ENCODE measurements at regions not wholly inside any gene's neighbourhood (a gene's known extent, or its start where the extent isn't known, plus 50 kb on each side); places are given as distances from the start of the nearest gene placed in this dataset.

GRCh38 chr1:177424744-177425143 is 254.0 kb downstream of the BRINP2 start:
- intact Hi-C loops (cut with micrococcal nuclease; ENCODE audit: unreplicated experiment) = no loop called here
- Histone ChIP-seq H3K79me2 (ENCODE audit: low read depth) (no peaks in the 10 kb centered on the region), H3K4me1 (replicated peaks; ENCODE audit: insufficient read depth) (no peaks in the 10 kb centered on the region), H4K20me1 (ENCODE audit: insufficient read depth) (no peaks in the 10 kb centered on the region), H3K9me2 (ENCODE audit: insufficient read depth) (no peaks in the 10 kb centered on the region), H3K36me3 (ENCODE audit: low read depth) (no peaks in the 10 kb centered on the region), H3K4me2 (no peak overlapping the region), H3K9me3 (ENCODE audit: insufficient read depth, low read depth) (no peaks in the 10 kb centered on the region), H3K4me3 (no peak overlapping the region), H3F3A (ENCODE audit: insufficient read depth, low read depth) (no peaks in the 10 kb centered on the region), H3K27me3 (ENCODE audit: insufficient read depth, low read depth) (no peaks in the 10 kb centered on the region), H2AFZ (no peak overlapping the region), H3K27ac (no peak overlapping the region)
- DNase-seq = no peak
- ChIA-PET CTCF (no interaction called here), POLR2A (ENCODE audit: unreplicated experiment) (no interaction called here)
- no TSS peak for BruUV-seq (replicated peaks)
- TF ChIP-seq EZH2 (IDR thresholded peaks at IDR 0.05; ENCODE audit: low read depth) (no peak), CTCF (conservative IDR thresholded peaks at IDR 0.05) (no peak)

- H4K20me1 ChIP-seq (ENCODE audit: insufficient read depth) = no peaks in the 10 kb centered on the region
- no peaks in the 10 kb centered on the region for H3K79me2 ChIP-seq (ENCODE audit: low read depth)
- H3K4me1 ChIP-seq (replicated peaks; ENCODE audit: insufficient read depth) = no peaks in the 10 kb centered on the region
- no peak overlapping the region for H3K27ac ChIP-seq
- intact Hi-C loops (cut with micrococcal nuclease; ENCODE audit: unreplicated experiment) = no loop called here
- no peaks in the 10 kb centered on the region for H3K27me3 ChIP-seq (ENCODE audit: insufficient read depth, low read depth)
- DNase-seq = no peak
- BruUV-seq (replicated peaks) = no TSS peak
- ChIA-PET CTCF (no interaction called here), POLR2A (ENCODE audit: unreplicated experiment) (no interaction called here)
- no peak overlapping the region for H3K4me2 ChIP-seq
- H3F3A ChIP-seq (ENCODE audit: insufficient read depth, low read depth) = no peaks in the 10 kb centered on the region
- H2AFZ ChIP-seq = no peak overlapping the region
- H3K9me2 ChIP-seq (ENCODE audit: insufficient read depth) = no peaks in the 10 kb centered on the region
- no peaks in the 10 kb centered on the region for H3K9me3 ChIP-seq (ENCODE audit: insufficient read depth, low read depth)
- TF ChIP-seq CTCF (conservative IDR thresholded peaks at IDR 0.05) (no peak), EZH2 (IDR thresholded peaks at IDR 0.05; ENCODE audit: low read depth) (no peak)
- H3K36me3 ChIP-seq (ENCODE audit: low read depth) = no peaks in the 10 kb centered on the region
- H3K4me3 ChIP-seq = no peak overlapping the region
Observed at GRCh38 chr1:177423090-177423489, 252.3 kb downstream of the BRINP2 start.

- H3K79me2 ChIP-seq (ENCODE audit: low read depth) = no peaks in the 10 kb centered on the region
- TF ChIP-seq EZH2 (IDR thresholded peaks at IDR 0.05; ENCODE audit: low read depth) (no peak), CTCF (conservative IDR thresholded peaks at IDR 0.05) (no peak)
- H3K9me3 ChIP-seq (ENCODE audit: insufficient read depth, low read depth) = no peaks in the 10 kb centered on the region
- no peaks in the 10 kb centered on the region for H3K4me1 ChIP-seq (replicated peaks; ENCODE audit: insufficient read depth)
- H3K4me2 ChIP-seq = no peak overlapping the region
- CTCF ChIA-PET = no interaction called here
- peaks cover 6% of the 10 kb centered on the region; the same call in 1 of the 2 replicates for H3K27me3 ChIP-seq (ENCODE audit: insufficient read depth, low read depth)
- intact Hi-C loops (cut with micrococcal nuclease; ENCODE audit: unreplicated experiment) = no loop called here
- H3K4me3 ChIP-seq = no peak overlapping the region
- H3K36me3 ChIP-seq (ENCODE audit: low read depth) = no peaks in the 10 kb centered on the region
- no peak overlapping the region for H3K27ac ChIP-seq
- H3K9me2 ChIP-seq (ENCODE audit: insufficient read depth) = no peaks in the 10 kb centered on the region
- H3F3A ChIP-seq (ENCODE audit: insufficient read depth, low read depth) = no peaks in the 10 kb centered on the region
- BruUV-seq (replicated peaks) = no TSS peak
- no peak for DNase-seq
- no peak overlapping the region for H2AFZ ChIP-seq
- POLR2A ChIA-PET (ENCODE audit: unreplicated experiment) = no interaction called here
- no peaks in the 10 kb centered on the region for H4K20me1 ChIP-seq (ENCODE audit: insufficient read depth)
Observed at GRCh38 chr1:177413982-177414596, 243.3 kb downstream of the BRINP2 start.

Measured in PC-9 (cell line).